ENCODE measurements at regions not wholly inside any gene's neighbourhood (a gene's known extent, or its start where the extent isn't known, plus 50 kb on each side); places are given as distances from the start of the nearest gene placed in this dataset.
"Not testable (repeated sequence)": the region's sequence is repeated elsewhere in the genome, so short reads cannot be mapped to it uniquely, and the experiment has no call there.

DNA sequence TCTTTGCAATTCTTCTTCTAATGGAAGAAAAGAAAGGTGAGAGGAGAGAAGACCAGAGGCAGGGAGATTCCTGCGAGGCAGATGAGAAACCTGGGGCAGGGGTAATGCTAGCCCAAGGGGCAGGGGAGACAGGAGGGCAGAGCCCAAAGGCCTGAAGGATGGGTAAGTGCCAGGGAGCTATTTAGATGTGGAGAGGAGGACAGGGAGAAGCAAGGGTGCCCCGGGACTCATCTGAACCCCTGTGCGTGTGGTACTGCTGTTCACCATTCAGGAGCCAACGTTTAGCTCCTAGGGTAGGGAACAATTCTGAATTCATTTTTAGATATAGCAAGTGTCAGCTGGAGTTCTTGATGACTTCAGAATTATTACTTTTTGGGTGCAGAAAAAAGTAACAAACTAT is 122.7 kb upstream of the ALDH1B1 start:
- intact Hi-C loops (cut with DNase I): no loop called here
- DNase-seq (ENCODE audit: low spot score): no peak

DNA sequence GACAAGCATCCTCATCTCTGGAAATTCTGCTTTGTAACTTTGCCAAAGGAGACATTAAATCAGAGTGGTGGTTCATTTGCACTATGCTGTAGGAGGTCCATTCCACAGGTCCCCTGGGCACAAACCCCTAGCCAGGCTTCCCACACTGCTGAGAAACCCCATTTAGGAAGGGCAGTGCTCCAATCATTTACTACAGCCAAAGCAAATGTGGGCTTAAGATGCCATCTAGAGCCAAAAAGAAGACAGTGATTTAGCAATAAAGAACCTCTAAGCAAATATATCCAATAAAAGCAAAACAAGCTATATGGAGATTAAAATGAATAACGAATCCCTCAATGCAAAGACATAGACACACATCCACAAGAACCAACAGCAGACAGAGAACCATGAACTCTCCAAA is 129.0 kb upstream of the ALDH1B1 start:
- intact Hi-C loops (cut with DNase I): no loop called here
- no peak for DNase-seq (ENCODE audit: low spot score)

DNA sequence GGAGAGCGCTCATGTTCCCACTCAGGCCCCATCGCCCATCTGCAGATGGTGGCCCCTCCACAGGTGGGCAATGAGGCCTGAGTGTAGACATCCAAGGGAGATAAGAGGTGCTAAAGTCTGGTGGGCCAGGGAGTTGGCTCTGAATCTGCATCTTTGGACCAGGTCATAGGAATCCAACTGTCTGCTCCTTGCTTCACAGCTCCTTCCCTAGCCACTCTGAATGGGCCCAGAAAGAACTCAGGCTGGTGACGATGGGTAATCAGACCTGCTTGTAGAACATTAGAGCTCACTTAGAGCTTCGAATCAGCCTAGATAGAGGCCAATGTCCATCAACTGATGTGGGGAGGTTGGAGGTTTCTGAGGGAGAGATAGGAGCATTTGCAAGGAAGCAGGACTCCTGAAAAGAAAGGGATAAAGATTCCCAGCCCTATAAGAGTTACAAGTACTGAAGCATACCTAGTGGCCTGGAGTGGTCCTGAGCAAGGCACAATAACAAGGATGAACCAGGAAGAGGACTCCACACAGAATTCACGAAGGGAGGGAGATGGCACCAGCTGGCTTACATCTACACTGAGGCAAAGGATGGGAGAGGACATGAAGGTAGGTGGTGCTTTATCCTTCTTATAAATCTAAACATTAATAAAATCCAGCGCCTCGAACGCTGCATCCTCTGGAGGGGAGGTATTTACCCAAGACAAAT is 132.8 kb upstream of the ALDH1B1 start:
- intact Hi-C loops (cut with DNase I): no loop called here
- no peak for DNase-seq (ENCODE audit: low spot score)

- intact Hi-C loops (cut with DNase I): no loop called here
- no peak for DNase-seq (ENCODE audit: low spot score)
Measured at GRCh38 chr9:38259056-38259455, 133.4 kb upstream of the ALDH1B1 start.

GRCh38 chr9:38257626-38258215 is 134.8 kb upstream of the ALDH1B1 start:
- intact Hi-C loops (cut with DNase I): no loop called here
- DNase-seq (ENCODE audit: low spot score): no peak

GRCh38 chr9:38256461-38256860 is 136.0 kb upstream of the ALDH1B1 start:
- intact Hi-C loops (cut with DNase I): no loop called here

DNA sequence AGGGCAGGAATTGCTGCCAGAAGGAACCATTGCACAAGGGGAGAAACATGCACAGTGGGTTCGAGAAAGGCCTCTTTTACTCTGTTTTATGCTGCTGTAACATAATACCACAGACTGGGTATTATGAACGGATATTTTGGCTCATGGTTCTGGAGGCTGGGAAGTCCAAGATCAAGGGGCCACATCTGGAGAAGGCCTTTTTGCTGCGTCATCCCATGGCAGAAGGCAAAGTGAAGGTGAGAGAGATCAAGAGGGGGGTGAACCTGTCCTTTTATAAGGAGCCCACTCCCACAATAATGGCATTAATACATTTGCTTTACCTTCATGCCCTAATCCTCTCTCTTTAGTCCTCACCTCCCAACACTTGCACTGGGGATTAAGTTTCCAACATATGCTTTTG is 136.9 kb upstream of the ALDH1B1 start:
- no peak for DNase-seq (ENCODE audit: low spot score)
- intact Hi-C loops (cut with DNase I): no loop called here

More at GRCh38 chr9:38256461-38256860, 136.0 kb upstream of the ALDH1B1 start:
- DNase-seq (ENCODE audit: low spot score): no peak

DNA sequence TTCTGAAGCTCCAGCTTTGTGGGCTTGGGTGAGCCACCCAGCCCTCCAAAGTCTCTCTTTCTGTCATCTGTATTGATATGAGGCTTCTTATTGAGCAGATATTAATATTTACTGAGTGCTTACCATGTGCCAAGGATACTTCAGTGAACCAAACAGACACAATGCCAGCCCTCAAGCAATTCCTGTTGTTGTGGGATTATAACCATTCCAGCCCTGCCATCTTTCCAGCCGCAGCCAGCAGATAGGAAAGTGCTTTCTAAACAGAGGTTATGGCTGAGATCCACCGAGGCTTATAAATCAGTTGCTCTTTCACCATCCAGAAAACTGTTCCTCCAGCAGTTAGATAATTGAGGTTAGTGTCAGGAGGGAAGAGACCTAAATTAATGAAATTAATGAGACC is 137.7 kb upstream of the ALDH1B1 start:
- intact Hi-C loops (cut with DNase I): no loop called here
- no peak for DNase-seq (ENCODE audit: low spot score)

DNA sequence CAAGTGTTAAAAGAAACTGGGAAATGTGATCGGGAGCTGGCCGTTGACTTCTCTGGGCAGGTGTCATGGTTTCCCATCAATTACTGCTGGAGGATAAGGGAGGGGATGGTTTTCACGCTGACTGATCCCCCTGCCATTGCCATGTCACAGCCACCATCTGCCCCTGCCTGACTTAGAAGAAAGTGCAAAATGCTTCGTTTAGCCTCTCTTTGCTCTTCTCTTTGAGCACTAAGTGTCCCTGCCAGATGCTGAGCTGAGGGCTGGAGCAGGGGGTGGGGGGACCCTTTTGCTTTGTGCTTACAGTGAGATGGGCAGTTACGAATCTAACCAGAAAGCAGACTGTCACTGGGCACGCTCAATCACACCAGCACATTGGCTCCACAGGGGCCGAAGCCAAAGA is 138.4 kb upstream of the ALDH1B1 start:
- intact Hi-C loops (cut with DNase I): no loop called here

DNA sequence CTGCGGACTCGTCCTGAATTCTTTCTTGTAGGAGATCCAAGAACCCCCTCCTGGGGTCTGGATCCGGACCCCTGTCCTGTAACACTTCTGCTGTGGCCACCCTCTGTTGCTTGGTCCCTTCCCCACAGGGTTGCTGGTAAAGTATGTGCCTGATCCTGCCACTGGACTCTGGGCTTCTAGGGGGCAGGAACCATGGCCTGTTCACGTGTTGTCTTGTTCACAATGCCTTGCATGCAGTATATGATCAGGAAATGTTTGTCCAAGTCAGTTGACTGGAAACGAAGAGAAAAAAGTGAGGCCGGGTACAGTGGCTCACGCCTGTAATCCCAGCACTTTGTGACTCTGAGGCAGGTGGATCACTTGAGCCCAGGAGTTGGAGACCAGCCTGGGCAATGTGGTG is 139.3 kb upstream of the ALDH1B1 start:
- DNase-seq (ENCODE audit: low spot score): no peak
- intact Hi-C loops (cut with DNase I): no loop called here

More for the DNA sequence above, 138.4 kb upstream of the ALDH1B1 start:
- no peak for DNase-seq (ENCODE audit: low spot score)

- DNase-seq (ENCODE audit: low spot score): no peak
- intact Hi-C loops (cut with DNase I): no loop called here
Measured at GRCh38 chr9:38251036-38251860, 141.3 kb upstream of the ALDH1B1 start.

- no peak for DNase-seq (ENCODE audit: low spot score)
- intact Hi-C loops (cut with DNase I): no loop called here
Measured at GRCh38 chr9:38250279-38251035, 142.0 kb upstream of the ALDH1B1 start.

DNA sequence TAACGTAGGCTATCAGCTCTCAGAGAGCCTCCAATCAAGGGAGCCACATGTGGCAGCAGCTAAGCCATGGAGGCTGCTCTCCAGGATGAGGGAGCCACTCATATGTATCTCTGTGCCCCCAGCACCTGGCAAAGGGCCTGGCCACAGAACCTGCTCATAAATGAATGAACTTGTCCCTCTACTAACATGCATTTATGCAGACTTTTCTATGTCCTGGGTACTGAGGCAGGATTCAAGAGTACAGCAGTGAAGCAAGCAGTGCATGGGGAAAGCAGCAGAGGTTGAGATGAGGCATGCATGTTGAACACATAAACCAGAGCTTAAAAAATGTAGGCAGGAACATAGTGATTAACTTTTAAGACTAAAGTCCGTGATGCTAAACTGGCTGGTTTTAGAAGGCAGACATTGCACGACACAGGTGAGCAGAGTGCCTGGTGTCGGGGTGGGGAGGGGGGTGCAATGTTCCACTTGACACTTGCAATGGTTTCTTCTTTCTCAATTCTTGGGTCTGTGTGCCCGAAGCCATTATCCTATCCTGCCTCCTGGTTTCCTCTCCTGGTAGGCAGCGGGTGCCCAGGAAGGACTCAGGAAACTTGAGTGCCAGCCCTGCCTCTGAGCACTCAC is 142.8 kb upstream of the ALDH1B1 start:
- intact Hi-C loops (cut with DNase I): no loop called here
- DNase-seq (ENCODE audit: low spot score): no peak

DNA sequence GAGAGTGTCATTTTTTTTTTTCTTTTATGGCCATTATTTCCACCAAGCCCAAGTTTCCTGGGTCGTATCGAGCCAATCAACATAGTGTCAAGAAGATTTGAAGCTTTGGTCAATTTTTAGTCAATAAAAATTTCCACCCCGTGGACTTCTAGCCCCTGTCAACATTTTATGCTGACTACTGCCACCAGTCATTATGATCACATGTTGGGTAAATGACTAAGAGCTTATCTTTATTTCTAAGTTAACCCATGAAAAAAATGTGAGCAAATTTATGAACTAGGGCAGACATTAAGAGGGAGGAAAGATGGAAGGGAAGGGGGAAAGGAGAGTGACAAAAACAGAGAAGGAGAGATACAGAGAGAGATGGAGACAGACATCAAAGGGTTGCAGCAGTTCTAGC is 143.5 kb upstream of the ALDH1B1 start:
- DNase-seq (ENCODE audit: low spot score): no peak
- intact Hi-C loops (cut with DNase I): no loop called here

DNA sequence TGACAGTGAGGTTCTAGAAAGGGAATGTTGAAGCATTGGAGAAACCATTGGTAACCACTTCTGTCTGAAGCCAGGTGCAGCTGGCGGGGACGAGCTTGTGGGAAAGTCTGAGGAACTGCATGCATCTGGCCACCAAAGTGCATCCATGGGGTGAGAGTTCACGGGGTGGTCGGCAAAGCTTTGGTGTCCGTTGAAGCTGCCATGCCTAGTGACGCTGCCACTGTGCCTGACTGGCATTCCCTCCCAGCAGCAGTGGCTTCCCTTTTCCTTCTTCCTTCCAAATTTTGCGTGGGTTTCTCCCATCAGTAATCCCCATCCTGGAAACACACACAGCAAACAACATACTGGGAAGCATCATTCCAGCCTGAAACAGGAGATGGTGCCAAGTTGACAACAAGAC is 145.7 kb upstream of the ALDH1B1 start:
- intact Hi-C loops (cut with DNase I): no loop called here
- no peak for DNase-seq (ENCODE audit: low spot score)

- intact Hi-C loops (cut with DNase I): no loop called here
- no peak for DNase-seq (ENCODE audit: low spot score)
Measured at GRCh38 chr9:38244971-38245370, 147.5 kb upstream of the ALDH1B1 start.

GRCh38 chr9:38243993-38244392 is 148.5 kb upstream of the ALDH1B1 start:
- DNase-seq (ENCODE audit: low spot score): no peak
- intact Hi-C loops (cut with DNase I): no loop called here

DNA sequence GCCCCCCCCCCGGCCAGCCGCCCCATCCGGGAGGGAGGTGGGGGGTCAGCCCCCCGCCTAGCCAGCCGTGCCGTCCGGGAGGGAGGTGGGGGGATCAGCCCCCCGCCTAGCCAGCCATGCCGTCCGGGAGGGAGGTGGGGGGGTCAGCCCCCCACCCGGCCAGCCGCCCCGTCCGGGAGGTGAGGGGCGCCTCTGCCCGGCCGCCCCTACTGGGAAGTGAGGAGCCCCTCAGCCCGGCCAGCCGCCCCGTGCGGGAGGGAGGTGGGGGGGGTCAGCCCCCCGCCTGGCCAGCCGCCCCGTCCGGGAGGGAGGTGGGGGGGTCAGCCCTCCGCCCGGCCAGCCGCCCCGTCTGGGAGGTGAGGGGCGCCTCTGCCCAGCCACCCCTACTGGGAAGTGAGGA is 150.4 kb upstream of the ALDH1B1 start:
- intact Hi-C loops (cut with DNase I): not testable (repeated sequence)

DNA sequence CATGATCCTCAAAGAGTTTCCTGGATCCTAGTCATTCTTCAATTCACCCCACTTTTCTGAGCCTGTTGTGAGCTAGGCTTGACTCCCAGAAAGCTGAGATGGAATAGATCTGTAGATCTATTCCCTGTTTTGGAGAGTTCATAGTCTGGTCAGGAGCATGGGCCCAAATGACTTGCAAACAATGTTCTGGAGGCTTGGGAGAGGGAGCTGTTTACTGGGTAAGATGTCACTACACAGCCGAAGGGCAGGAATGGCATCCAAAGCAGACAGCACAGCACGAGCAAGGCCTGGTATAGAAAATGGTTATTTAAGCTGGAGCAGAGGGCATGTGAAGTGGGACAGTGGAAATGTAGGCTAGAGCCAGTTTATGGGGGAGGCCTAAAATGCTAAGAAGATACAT is 152.5 kb upstream of the ALDH1B1 start:
- intact Hi-C loops (cut with DNase I): no loop called here

More for the DNA sequence above, 150.4 kb upstream of the ALDH1B1 start:
- not testable (repeated sequence) for DNase-seq (ENCODE audit: low spot score)

DNA sequence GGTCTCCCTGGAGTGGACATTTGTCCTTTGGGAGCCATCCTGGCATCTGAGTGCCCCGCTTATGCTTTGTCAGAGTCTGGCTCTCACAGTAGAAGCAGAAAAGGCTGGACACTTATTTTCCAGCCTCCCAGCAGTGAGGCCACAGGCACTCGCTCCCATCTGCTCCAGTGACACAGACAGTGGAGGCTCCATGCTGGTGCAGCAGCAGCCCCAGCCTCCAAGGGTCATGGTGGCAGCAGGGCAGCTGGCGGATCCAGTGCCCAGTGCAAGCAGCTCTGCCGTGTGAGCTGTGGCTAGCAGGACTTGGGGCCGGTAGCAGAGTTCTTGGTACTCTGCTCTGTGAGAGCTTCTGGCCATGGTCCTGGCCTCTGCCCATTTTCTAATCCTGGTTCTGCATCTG is 157.3 kb upstream of the ALDH1B1 start:
- no peak for DNase-seq (ENCODE audit: low spot score)
- intact Hi-C loops (cut with DNase I): no loop called here

More for the DNA sequence above, 152.5 kb upstream of the ALDH1B1 start:
- DNase-seq (ENCODE audit: low spot score): no peak
